GM21528 (cell line): ENCODE measurements at regions not wholly inside any gene's neighbourhood (a gene's known extent, or its start where the extent isn't known, plus 50 kb on each side); places are given as distances from the start of the nearest gene placed in this dataset.
"Not testable (repeated sequence)": the region's sequence is repeated elsewhere in the genome, so short reads cannot be mapped to it uniquely, and the experiment has no call there.

Source experiments
- ATAC-seq: cut with Tn5 transposase; IDR thresholded peaks from one replicate; pipeline ENCODE4 v1.9.1; 2021; ENCODE audit warnings: mild to moderate bottlenecking, moderate library complexity; ENCODE audit not compliant: unreplicated experiment, low FRiP score

DNA sequence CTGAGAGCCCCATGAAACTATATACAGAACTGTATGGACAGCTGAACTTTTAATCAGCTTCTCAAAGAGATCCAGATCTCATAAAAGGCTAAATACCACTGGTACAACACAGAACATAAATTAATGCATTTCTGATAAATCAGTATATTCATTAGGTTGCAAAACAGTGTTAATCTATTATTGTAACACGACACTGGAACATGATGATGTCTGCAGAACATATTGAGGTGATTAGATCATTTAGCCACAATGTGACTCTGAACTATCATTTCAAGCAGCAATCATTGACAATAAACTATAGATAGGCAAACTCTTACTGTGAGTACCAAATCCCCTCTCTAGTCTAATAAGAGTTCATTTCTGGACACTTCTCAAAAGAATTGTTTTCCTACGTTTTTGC lies 50.3 kb downstream of the GASK1B start:
- ATAC-seq: no peak

GRCh38 chr4:158121161-158121579 lies 51.7 kb downstream of the GASK1B start:
- no peak for ATAC-seq

- ATAC-seq: not testable (repeated sequence)
Measured at GRCh38 chr4:158120645-158121151, 52.1 kb downstream of the GASK1B start.

DNA sequence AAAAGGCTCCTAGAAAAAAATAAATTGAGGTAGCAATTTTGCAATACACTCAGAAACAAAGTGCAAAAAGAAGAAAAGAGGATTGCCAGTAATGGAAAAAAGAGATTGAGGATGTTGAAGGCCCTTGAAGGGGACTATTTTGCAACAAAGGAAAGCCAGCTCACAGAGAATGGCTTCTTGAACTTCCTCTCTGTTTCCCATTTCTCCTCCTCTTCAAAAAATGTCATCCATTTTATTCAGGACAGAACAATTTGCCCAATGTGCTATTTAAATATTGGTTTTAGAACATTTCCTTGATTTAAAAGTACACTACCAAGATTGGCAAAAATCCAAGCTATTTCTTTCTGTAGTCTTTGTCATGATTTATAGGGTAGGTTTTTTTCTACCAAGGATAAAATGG lies 60.2 kb downstream of the GASK1B start:
- ATAC-seq: no peak

- ATAC-seq: no peak
Measured at GRCh38 chr4:158111241-158111640, 61.6 kb downstream of the GASK1B start.

DNA sequence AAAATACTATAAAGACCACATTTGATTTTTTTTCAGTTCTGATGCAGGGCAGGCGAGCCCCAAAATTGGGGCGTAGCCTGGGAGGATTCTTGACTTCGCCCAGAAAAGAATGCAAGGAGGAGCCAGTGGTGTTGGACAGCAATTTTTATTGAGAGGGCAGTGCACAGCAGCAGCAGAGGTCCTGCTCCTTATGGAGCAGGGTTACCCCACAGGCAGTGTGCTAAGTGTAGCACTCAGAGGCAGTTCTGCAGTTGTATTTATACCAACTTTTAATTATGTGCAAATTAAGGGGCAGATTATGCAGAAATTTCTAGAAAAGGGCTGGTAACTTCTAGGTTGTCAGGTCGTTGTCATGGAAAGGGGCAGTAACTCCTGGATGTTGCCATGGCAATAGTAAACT lies 69.9 kb downstream of the GASK1B start:
- no peak for ATAC-seq

GRCh38 chr4:158099686-158100085 lies 73.1 kb downstream of the GASK1B start:
- ATAC-seq: no peak

DNA sequence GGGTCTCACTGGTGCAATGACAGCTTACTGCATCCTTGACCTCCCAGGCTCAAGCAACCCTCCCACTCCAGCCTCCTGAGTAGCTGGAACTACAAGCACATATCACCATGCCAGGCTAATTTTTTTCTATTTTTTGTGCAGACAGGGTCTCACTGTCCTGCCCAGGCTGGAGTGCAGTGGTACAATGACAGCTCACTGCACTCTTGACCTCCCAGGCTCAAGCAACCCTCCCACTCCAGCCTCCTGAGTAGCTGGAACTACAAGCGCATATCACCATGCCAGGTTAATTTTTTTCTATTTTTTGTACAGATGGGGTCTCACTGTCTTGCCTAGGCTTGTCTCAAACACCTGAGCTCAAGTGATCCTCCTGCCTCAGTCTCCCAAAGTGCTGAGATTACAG lies 74.0 kb downstream of the GASK1B start:
- ATAC-seq: no peak

- ATAC-seq: no peak
Measured at GRCh38 chr4:158094413-158095134, 78.3 kb downstream of the GASK1B start.

GRCh38 chr4:158090323-158090722 lies 82.5 kb downstream of the GASK1B start:
- no peak for ATAC-seq

DNA sequence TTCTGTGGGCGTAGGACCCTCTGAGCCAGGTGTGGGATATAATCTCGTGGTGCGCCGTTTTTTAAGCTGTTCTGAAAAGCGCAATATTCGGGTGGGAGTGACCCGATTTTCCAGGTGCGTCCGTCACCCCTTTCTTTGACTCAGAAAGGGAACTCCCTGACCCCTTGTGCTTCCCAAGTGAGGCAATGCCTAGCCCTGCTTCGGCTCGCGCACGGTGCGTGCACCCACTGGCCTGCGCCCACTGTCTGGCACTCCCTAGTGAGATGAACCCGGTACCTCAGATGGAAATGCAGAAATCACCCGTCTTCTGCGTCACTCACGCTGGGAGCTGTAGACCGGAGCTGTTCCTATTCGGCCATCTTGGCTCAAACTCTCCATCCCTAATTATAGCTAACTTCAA lies 82.9 kb downstream of the GASK1B start:
- not testable (repeated sequence) for ATAC-seq

GRCh38 chr4:158080354-158080753 lies 92.5 kb downstream of the GASK1B start:
- ATAC-seq: no peak

GRCh38 chr4:158079661-158080060 lies 93.2 kb downstream of the GASK1B start:
- no peak for ATAC-seq

DNA sequence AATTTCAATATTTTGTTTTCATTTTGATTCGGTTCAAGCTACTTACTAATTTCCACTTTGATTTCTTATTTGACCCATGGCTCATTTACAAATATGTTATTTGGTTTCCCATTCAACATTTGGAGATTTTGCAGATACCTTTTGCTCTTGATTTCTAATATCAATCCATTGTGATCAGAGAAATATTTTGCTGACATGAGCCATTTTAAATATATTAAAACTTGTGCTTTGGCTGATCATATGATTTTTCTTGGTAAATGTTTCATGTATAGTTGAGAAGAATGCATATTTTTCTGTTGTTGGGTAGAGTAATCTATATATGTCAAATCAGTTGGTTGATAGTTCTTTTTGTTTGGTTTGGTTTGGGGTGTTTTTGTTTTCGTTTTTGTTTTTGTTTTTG lies 95.0 kb downstream of the GASK1B start:
- no peak for ATAC-seq

DNA sequence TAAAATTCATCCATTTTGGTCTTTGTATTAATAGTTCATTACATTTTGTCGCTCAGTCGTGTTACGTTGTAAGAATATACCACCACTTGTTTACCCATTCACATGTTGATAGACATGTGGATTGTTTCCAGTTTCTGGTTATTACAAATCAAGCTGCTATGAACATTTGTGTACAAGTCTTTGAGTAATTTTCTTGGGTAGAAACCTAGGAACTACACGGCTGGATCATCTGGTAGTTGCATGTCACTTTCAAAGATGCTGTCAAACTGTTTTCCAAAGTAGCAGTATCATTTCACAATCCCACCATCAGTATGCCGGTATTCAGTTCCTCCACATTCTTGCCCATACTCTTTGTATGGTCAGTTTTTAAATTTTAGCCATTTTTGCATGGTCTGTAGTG lies 98.0 kb downstream of the GASK1B start:
- ATAC-seq: no peak

DNA sequence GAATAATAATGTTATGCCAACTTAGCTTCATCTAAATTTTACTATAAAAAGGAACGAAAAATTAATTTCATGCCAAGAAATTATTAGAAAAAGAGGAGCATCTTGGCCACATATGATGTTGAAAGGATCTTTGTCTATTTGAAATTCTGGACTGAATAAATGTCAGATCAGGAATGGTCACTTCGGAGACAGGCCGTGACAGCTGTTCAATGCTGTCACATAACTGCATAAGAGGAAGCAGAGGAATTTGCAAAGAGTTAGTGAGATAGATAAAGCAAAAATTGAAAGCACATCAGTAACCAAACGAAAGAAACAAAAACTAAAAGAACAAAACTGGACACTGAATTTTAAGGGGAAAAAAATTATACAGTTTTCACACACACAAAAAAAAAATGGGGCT lies 100.9 kb downstream of the GASK1B start:
- no peak for ATAC-seq

- no peak for ATAC-seq
Measured at GRCh38 chr4:158068068-158068467, 104.8 kb downstream of the GASK1B start.

DNA sequence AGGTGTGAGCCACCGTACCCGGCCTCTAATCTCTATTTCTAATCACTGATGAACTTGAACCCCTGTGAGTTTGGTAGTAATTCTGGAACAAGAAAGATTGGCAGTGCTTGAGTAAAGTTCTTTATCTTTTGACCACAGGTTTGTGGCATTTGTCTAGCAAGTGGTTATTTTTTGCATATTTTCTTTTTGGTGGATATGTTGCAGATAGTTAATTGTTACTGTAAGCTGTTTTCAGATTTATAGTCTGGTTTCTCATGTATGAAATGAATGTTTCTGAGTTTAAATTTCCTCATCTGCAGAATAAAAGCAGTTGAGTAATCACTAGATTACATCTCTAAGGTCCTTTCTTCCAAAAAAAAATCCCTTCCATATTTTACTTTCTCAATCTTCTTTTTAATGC lies 105.2 kb downstream of the GASK1B start:
- no peak for ATAC-seq

DNA sequence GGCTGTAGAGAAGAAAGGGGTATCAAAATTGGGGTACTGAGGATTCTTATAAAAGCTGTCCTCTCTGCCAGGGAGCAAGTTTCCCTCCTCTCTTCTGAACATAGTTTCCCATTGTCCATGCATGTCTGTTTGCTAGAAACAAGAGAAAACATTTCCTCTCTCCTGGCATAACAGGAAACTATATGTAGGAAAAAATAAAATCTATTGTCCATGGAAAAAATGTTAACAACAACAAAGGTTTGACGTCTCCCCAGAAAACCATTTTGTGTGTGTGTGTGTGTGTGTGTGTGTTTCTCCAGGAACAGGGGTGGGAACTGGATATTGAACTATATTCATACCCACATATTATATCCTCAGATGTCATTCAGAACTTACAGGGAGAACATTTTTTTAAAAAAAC lies 107.2 kb downstream of the GASK1B start:
- ATAC-seq: no peak

GRCh38 chr4:158065176-158065575 lies 107.6 kb downstream of the GASK1B start:
- ATAC-seq: no peak

GRCh38 chr4:158056689-158057245 lies 116.1 kb downstream of the GASK1B start:
- ATAC-seq: no peak

- ATAC-seq: no peak
Measured at GRCh38 chr4:158055668-158056067, 117.2 kb downstream of the GASK1B start.
